DMS 273 treated with DMSO at 0.1 percent for 48 hours (cell line): ENCODE measurements at regions not wholly inside any gene's neighbourhood (a gene's known extent, or its start where the extent isn't known, plus 50 kb on each side); places are given as distances from the start of the nearest gene placed in this dataset.
"Not testable (repeated sequence)": the region's sequence is repeated elsewhere in the genome, so short reads cannot be mapped to it uniquely, and the experiment has no call there.

ENCODE experiments used
- DNase-seq: peaks from one replicate; lab custom pipeline; 2025; lab: John Stamatoyannopoulos, UW

GRCh38 chr13:44704811-44705210, 128.7 kb upstream of the TSC22D1 start:
- DNase-seq: not testable (repeated sequence)

GRCh38 chr13:44703371-44703770, 127.2 kb upstream of the TSC22D1 start:
- no peak for DNase-seq

GRCh38 chr13:44698066-44698465, 121.9 kb upstream of the TSC22D1 start:
- no peak for DNase-seq

- no peak for DNase-seq
Observed at GRCh38 chr13:44697058-44697457, 120.9 kb upstream of the TSC22D1 start.

- no peak for DNase-seq
Observed at GRCh38 chr13:44695520-44695919, 119.4 kb upstream of the TSC22D1 start.

- no peak for DNase-seq
Observed at GRCh38 chr13:44694842-44695241, 118.7 kb upstream of the TSC22D1 start.

- DNase-seq: no peak
Observed at GRCh38 chr13:44694291-44694690, 118.2 kb upstream of the TSC22D1 start.

- no peak for DNase-seq
Observed at GRCh38 chr13:44693156-44693764, 117.1 kb upstream of the TSC22D1 start.

- DNase-seq: peak; percentile 2
Observed at GRCh38 chr13:44692173-44692713, 116.1 kb upstream of the TSC22D1 start.

GRCh38 chr13:44690376-44690775, 114.2 kb upstream of the TSC22D1 start:
- no peak for DNase-seq

GRCh38 chr13:44688652-44689051, 112.5 kb upstream of the TSC22D1 start:
- no peak for DNase-seq

- no peak for DNase-seq
Observed at GRCh38 chr13:44686531-44686934, 110.4 kb upstream of the TSC22D1 start.

- no peak for DNase-seq
Observed at GRCh38 chr13:44685641-44686040, 109.5 kb upstream of the TSC22D1 start.

GRCh38 chr13:44682416-44682815, 106.3 kb upstream of the TSC22D1 start:
- DNase-seq: not testable (repeated sequence)

GRCh38 chr13:44680746-44681355, 104.7 kb upstream of the TSC22D1 start:
- no peak for DNase-seq

- no peak for DNase-seq
Observed at GRCh38 chr13:44679597-44679996, 103.5 kb upstream of the TSC22D1 start.

- no peak for DNase-seq
Observed at GRCh38 chr13:44678197-44678596, 102.1 kb upstream of the TSC22D1 start.

GRCh38 chr13:44676534-44676933, 100.4 kb upstream of the TSC22D1 start:
- DNase-seq: no peak

GRCh38 chr13:44669534-44669933, 93.4 kb upstream of the TSC22D1 start:
- no peak for DNase-seq

GRCh38 chr13:44668688-44669087, 92.6 kb upstream of the TSC22D1 start:
- no peak for DNase-seq

GRCh38 chr13:44667943-44668342, 91.8 kb upstream of the TSC22D1 start:
- no peak for DNase-seq

GRCh38 chr13:44666538-44666937, 90.4 kb upstream of the TSC22D1 start:
- not testable (repeated sequence) for DNase-seq

GRCh38 chr13:44664308-44664707, 88.2 kb upstream of the TSC22D1 start:
- no peak for DNase-seq

- DNase-seq: no peak
Observed at GRCh38 chr13:44662515-44662914, 86.4 kb upstream of the TSC22D1 start.
